ENCODE measurements at regions not wholly inside any gene's neighbourhood (a gene's known extent, or its start where the extent isn't known, plus 50 kb on each side); places are given as distances from the start of the nearest gene placed in this dataset.

GRCh38 chr7:113306302-113306701 lies 187.9 kb upstream of the SMIM30 start:
- TF ChIP-seq POLR2AphosphoS5 (IDR thresholded peaks at IDR 0.05) (no peak), EP300 (IDR thresholded peaks at IDR 0.05) (no peak), CTCF (IDR thresholded peaks at IDR 0.05) (no peak)

Measured in suprapubic skin (tissue), 4 donors.